OCI-LY3 (cell line): ENCODE measurements at regions not wholly inside any gene's neighbourhood (a gene's known extent, or its start where the extent isn't known, plus 50 kb on each side); places are given as distances from the start of the nearest gene placed in this dataset.

Experiments
- H2AFZ ChIP-seq: fragments of 200-600, 300-600 bp; shearing (Covaris generic); 2 replicates; pipeline ENCODE4 v1.6.0; 2014; ENCODE audit warnings: antibody characterized with exemption, low read depth, low read length
- H3K27ac ChIP-seq: fragments of 200-600, 300-600 bp; sonication (generic); 2 replicates; pipeline ENCODE4 v1.5.1; 2014; ENCODE audit warnings: mild to moderate bottlenecking, low read length, moderate library complexity, mixed read lengths
- H3K27me3 ChIP-seq: fragments of 200-600, 300-600 bp; sonication (generic); 2 replicates; pipeline ENCODE4 v1.6.1; 2014; ENCODE audit warnings: low read depth, low read length, mixed read lengths
- H3K36me3 ChIP-seq: fragments of 200-600, 300-600 bp; sonication (generic); replicated peaks from 2 replicates; pipeline ENCODE3; 2014; ENCODE audit warnings: low read depth, low read length, mixed read lengths
- H3K4me1 ChIP-seq: fragments of 300-600, 200-600 bp; sonication (generic); 2 replicates; pipeline ENCODE4 v1.6.1; 2014; ENCODE audit warnings: low read length, mixed read lengths
- H3K4me2 ChIP-seq: fragments of 200-600, 300-600 bp; sonication (generic); 2 replicates; pipeline ENCODE4 v1.6.1; 2014; ENCODE audit warnings: low read length, mixed read lengths
- H3K4me3 ChIP-seq: fragments of 300-600, 200-600 bp; sonication (generic); 2 replicates; pipeline ENCODE4 v1.5.1; 2014; ENCODE audit warnings: antibody characterized with exemption, mild to moderate bottlenecking, low read length, moderate library complexity
- H3K79me2 ChIP-seq: fragments of 300-600, 200-600 bp; shearing (Covaris generic); 2 replicates; pipeline ENCODE4 v1.6.1; 2014; ENCODE audit warnings: mild to moderate bottlenecking, low read length, mixed read lengths
- H3K9ac ChIP-seq: fragments of 300-600, 200-600 bp; shearing (Covaris generic); 2 replicates; pipeline ENCODE4 v1.6.0; 2014; ENCODE audit warnings: mild to moderate bottlenecking, low read length, moderate library complexity
- H3K9me3 ChIP-seq: fragments of 200-600, 300-600 bp; shearing (Covaris generic); 2 replicates; pipeline ENCODE4 v1.6.1; 2014; ENCODE audit warnings: low read length, mixed read lengths; ENCODE audit not compliant: insufficient read depth
- H4K20me1 ChIP-seq: fragments of 200-600, 300-600 bp; sonication (generic); 2 replicates; pipeline ENCODE4 v1.6.1; 2016; ENCODE audit warnings: low read length, mixed read lengths; ENCODE audit not compliant: insufficient read depth
- EZH2phosphoT487 ChIP-seq: fragments of 200-600 bp; shearing (Covaris generic); IDR thresholded peaks from 2 replicates; pipeline ENCODE4 v1.6.1; 2018; ENCODE audit warnings: antibody characterized with exemption, mixed run types, low read depth
- TF ChIP-seq, protein P1 (sequence below): fragments of 200-600, 300-600 bp; sonication (generic); IDR thresholded peaks from 2 replicates; pipeline ENCODE4 v1.5.1; 2014; ENCODE audit warnings: antibody characterized with exemption, low read length, low read depth

DNA sequence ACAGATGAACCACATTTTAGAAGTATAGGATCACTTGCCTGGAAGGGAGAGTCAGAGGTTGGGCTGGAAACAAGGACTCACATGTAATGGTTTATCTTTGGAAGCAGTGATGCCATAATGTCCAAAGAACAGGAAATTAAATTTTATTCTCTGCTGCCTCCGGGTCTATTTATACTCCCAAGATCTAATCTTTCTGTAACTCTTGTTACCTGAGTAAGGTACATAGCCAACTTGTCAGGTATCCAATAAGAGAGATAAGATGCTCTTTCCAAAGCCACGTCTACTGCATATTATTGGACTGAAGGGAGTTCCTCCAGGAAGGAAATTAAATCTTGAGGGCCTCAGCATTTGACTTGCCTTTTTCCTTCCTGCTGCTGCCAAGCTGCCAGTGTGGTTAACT lies 71.0 kb downstream of the CRYGS start:
- Histone ChIP-seq H3K4me1 (peaks cover 15% of the 10 kb centered on the region), H3K79me2 (no peaks in the 10 kb centered on the region), H3K27me3 (no peaks in the 10 kb centered on the region), H2AFZ (no peak overlapping the region), H4K20me1 (no peaks in the 10 kb centered on the region), H3K9ac (no peak overlapping the region), H3K4me3 (no peak overlapping the region), H3K4me2 (no peak overlapping the region), H3K9me3 (no peaks in the 10 kb centered on the region), H3K36me3 (no peaks in the 10 kb centered on the region), H3K27ac (no peak overlapping the region)
- no peak for TF ChIP-seq EZH2phosphoT487
- TF ChIP-seq, protein P1, sequence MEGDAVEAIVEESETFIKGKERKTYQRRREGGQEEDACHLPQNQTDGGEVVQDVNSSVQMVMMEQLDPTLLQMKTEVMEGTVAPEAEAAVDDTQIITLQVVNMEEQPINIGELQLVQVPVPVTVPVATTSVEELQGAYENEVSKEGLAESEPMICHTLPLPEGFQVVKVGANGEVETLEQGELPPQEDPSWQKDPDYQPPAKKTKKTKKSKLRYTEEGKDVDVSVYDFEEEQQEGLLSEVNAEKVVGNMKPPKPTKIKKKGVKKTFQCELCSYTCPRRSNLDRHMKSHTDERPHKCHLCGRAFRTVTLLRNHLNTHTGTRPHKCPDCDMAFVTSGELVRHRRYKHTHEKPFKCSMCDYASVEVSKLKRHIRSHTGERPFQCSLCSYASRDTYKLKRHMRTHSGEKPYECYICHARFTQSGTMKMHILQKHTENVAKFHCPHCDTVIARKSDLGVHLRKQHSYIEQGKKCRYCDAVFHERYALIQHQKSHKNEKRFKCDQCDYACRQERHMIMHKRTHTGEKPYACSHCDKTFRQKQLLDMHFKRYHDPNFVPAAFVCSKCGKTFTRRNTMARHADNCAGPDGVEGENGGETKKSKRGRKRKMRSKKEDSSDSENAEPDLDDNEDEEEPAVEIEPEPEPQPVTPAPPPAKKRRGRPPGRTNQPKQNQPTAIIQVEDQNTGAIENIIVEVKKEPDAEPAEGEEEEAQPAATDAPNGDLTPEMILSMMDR = no peak

DNA sequence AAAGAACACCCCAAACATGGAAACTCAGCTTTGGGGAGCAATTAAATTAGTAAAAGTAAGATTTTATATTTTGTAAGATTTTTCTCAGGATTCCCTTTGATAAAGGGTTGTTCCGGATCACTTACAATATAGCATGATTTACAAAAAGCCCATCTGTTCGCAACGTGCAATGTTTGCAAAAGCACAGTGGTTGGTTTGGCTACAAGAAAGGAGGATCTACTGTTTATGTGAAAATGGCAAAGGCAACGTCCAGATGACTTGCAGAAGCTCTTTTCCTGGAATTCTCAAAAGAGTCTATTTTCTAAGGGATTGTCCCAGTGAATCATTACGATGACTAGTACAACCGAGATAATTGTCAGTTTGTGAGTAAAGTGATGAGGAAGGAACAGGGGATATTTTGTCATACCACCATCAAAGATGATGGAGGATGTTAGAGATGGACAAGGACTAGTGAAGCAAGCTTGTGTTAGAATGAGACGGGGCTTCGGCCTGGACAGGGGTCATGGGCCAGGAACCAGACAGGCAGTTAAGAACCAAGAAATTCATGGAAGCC lies 71.6 kb downstream of the CRYGS start:
- Histone ChIP-seq H3K27ac (no peak overlapping the region), H3K27me3 (no peaks in the 10 kb centered on the region), H3K4me1 (peaks cover 15% of the 10 kb centered on the region), H4K20me1 (no peaks in the 10 kb centered on the region), H3K36me3 (no peaks in the 10 kb centered on the region), H3K79me2 (no peaks in the 10 kb centered on the region), H3K4me3 (no peak overlapping the region), H3K4me2 (no peak overlapping the region), H2AFZ (no peak overlapping the region), H3K9me3 (no peaks in the 10 kb centered on the region), H3K9ac (no peak overlapping the region)
- TF ChIP-seq, protein P1 = no peak
- TF ChIP-seq EZH2phosphoT487 = no peak

DNA sequence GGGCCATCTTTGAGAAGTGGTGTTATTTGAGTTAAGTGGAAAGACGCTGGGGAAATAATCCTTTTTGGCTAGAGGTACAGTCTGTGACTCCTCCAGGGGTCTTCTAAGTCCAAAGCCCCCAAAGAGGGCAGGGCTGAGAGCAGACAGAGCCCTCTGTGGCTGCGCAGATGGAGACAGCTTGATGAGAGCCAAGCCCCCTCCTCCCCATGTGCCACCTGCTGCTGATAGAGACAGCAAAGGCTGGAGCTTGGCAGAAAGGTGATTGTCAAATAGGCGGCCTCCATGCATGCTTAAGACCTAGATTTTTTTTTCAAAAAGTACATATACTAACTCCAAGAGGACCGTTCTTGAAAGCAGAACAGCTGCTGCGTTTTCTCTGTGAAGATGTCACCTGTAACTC lies 72.4 kb downstream of the CRYGS start:
- no peak overlapping the region for H3K27ac ChIP-seq
- H4K20me1 ChIP-seq = no peaks in the 10 kb centered on the region
- no peaks in the 10 kb centered on the region for H3K36me3 ChIP-seq
- peaks cover 12% of the 10 kb centered on the region for H3K4me1 ChIP-seq
- no peak overlapping the region for H3K4me2 ChIP-seq
- H3K4me3 ChIP-seq = no peak overlapping the region
- H3K27me3 ChIP-seq = no peaks in the 10 kb centered on the region
- no peak overlapping the region for H3K9ac ChIP-seq
- H3K9me3 ChIP-seq = no peaks in the 10 kb centered on the region
- no peak overlapping the region for H2AFZ ChIP-seq
- H3K79me2 ChIP-seq = no peaks in the 10 kb centered on the region
- TF ChIP-seq, protein P1 = no peak
- no peak for TF ChIP-seq EZH2phosphoT487

DNA sequence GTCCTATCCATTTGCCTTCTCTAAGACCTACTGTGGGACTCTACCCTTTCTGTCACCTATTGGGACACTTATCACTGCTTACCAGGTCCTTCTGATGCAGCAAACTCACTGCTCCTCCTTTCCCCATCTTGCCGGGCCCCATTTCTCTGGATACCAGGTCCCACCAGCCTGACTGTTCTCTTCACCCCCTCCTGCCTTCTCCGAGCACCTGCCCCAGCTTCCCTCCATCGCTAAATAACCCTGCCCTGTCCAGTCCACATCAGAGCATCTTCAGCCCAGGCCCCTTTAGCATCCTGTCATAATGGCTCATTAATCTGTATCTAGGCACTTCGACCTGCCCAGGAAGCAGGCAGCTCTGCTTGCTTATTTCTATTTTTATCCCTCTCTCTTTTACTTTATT lies 74.7 kb downstream of the CRYGS start:
- H3K27me3 ChIP-seq = no peaks in the 10 kb centered on the region
- no peaks in the 10 kb centered on the region for H3K79me2 ChIP-seq
- no peaks in the 10 kb centered on the region for H3K36me3 ChIP-seq
- H2AFZ ChIP-seq = no peak overlapping the region
- TF ChIP-seq, protein P1 = no peak
- TF ChIP-seq EZH2phosphoT487 = no peak
- H3K4me1 ChIP-seq = no peaks in the 10 kb centered on the region
- H3K9me3 ChIP-seq = no peaks in the 10 kb centered on the region
- H3K4me2 ChIP-seq = no peak overlapping the region
- no peak overlapping the region for H3K9ac ChIP-seq
- H3K4me3 ChIP-seq = no peak overlapping the region
- H3K27ac ChIP-seq = no peak overlapping the region
- no peaks in the 10 kb centered on the region for H4K20me1 ChIP-seq
